ENCODE measurements at regions not wholly inside any gene's neighbourhood (a gene's known extent, or its start where the extent isn't known, plus 50 kb on each side); places are given as distances from the start of the nearest gene placed in this dataset.
"Not testable (repeated sequence)": the region's sequence is repeated elsewhere in the genome, so short reads cannot be mapped to it uniquely, and the experiment has no call there.

- H3K4me3 ChIP-seq (ENCODE audit: low read depth, low read length) = no peak overlapping the region
- H2AFZ ChIP-seq (ENCODE audit: low read length, unreplicated experiment) = no peak overlapping the region
- H3K4me1 ChIP-seq (ENCODE audit: control insufficient read depth, insufficient read depth, low read length, unreplicated experiment) = peaks cover 6% of the 10 kb centered on the region
- no peaks in the 10 kb centered on the region for H3K27me3 ChIP-seq (ENCODE audit: insufficient read depth, low read length)
- no peaks in the 10 kb centered on the region for H3K79me2 ChIP-seq (ENCODE audit: control insufficient read depth, insufficient read depth, low read length, unreplicated experiment)
- no peak overlapping the region for H3K27ac ChIP-seq (ENCODE audit: low read depth, low read length)
- H3K36me3 ChIP-seq (ENCODE audit: insufficient read depth, low read length) = no peaks in the 10 kb centered on the region
These were observed 277.0 kb upstream of the ZEB2 start for GRCh38 chr2:144796936-144797335.

- Histone ChIP-seq H3K79me2 (ENCODE audit: control insufficient read depth, insufficient read depth, low read length, unreplicated experiment) (no peaks in the 10 kb centered on the region), H3K27me3 (ENCODE audit: insufficient read depth, low read length) (no peaks in the 10 kb centered on the region), H3K36me3 (ENCODE audit: insufficient read depth, low read length) (no peaks in the 10 kb centered on the region), H3K4me1 (ENCODE audit: control insufficient read depth, insufficient read depth, low read length, unreplicated experiment) (no peaks in the 10 kb centered on the region), H3K27ac (ENCODE audit: low read depth, low read length) (no peak overlapping the region), H3K4me3 (ENCODE audit: low read depth, low read length) (no peak overlapping the region), H2AFZ (ENCODE audit: low read length, unreplicated experiment) (no peak overlapping the region)
These were observed 276.2 kb upstream of the ZEB2 start for GRCh38 chr2:144796164-144796563.

DNA sequence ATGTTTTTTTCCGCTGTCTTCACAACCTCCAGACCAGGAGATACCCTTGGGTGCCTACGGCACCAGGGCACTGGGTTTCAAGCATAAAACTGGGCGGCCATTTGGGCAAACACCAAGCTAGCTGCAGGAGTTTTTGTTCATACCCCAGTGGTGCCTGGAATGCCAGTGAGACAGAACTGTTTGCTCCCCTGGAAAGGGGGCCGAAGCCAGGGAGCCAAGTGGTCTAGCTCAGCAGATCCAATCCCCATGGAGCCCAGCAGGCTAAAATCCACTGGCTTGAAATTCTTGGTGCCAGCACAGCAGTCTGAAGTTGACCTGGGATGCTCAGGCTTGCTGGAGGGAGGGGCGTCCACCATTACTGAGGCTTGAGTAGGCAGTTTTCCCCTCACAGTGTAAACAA lies 265.3 kb upstream of the ZEB2 start:
- H3K27ac ChIP-seq (ENCODE audit: low read depth, low read length) = no peak overlapping the region
- no peaks in the 10 kb centered on the region for H3K36me3 ChIP-seq (ENCODE audit: insufficient read depth, low read length)
- no peaks in the 10 kb centered on the region for H3K79me2 ChIP-seq (ENCODE audit: control insufficient read depth, insufficient read depth, low read length, unreplicated experiment)
- no peak overlapping the region for H3K4me3 ChIP-seq (ENCODE audit: low read depth, low read length)
- H3K27me3 ChIP-seq (ENCODE audit: insufficient read depth, low read length) = no peaks in the 10 kb centered on the region
- H3K4me1 ChIP-seq (ENCODE audit: control insufficient read depth, insufficient read depth, low read length, unreplicated experiment) = no peaks in the 10 kb centered on the region
- H2AFZ ChIP-seq (ENCODE audit: low read length, unreplicated experiment) = no peak overlapping the region

GRCh38 chr2:144780983-144781382 lies 261.1 kb upstream of the ZEB2 start:
- no peaks in the 10 kb centered on the region for H3K4me1 ChIP-seq (ENCODE audit: control insufficient read depth, insufficient read depth, low read length, unreplicated experiment)
- H3K27ac ChIP-seq (ENCODE audit: low read depth, low read length) = no peak overlapping the region
- no peak overlapping the region for H2AFZ ChIP-seq (ENCODE audit: low read length, unreplicated experiment)
- H3K27me3 ChIP-seq (ENCODE audit: insufficient read depth, low read length) = no peaks in the 10 kb centered on the region
- H3K36me3 ChIP-seq (ENCODE audit: insufficient read depth, low read length) = no peaks in the 10 kb centered on the region
- H3K4me3 ChIP-seq (ENCODE audit: low read depth, low read length) = no peak overlapping the region
- H3K79me2 ChIP-seq (ENCODE audit: control insufficient read depth, insufficient read depth, low read length, unreplicated experiment) = no peaks in the 10 kb centered on the region

GRCh38 chr2:144776766-144777165 lies 256.8 kb upstream of the ZEB2 start:
- no peak overlapping the region for H3K4me3 ChIP-seq (ENCODE audit: low read depth, low read length)
- H3K27me3 ChIP-seq (ENCODE audit: insufficient read depth, low read length) = no peaks in the 10 kb centered on the region
- H3K79me2 ChIP-seq (ENCODE audit: control insufficient read depth, insufficient read depth, low read length, unreplicated experiment) = no peaks in the 10 kb centered on the region
- H3K4me1 ChIP-seq (ENCODE audit: control insufficient read depth, insufficient read depth, low read length, unreplicated experiment) = no peaks in the 10 kb centered on the region
- H3K36me3 ChIP-seq (ENCODE audit: insufficient read depth, low read length) = no peaks in the 10 kb centered on the region
- no peak overlapping the region for H3K27ac ChIP-seq (ENCODE audit: low read depth, low read length)
- no peak overlapping the region for H2AFZ ChIP-seq (ENCODE audit: low read length, unreplicated experiment)

DNA sequence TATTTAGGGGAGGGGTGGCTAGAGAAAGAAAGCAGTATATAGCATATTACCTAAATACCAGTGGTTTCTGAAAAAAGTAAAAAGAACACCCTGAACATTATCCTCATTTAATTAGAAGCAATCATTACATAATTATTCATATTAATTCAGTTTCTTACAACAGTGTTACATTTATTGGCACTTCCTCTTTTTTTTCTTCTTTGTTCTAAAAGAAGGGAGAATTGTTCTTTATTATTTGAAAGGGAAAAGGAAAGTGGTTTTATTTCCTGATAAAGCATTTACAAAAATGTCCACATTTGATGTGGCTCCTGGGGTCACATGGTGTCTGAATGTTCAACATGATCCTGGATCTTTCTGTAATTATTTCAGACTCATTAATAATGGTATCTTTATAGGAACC lies 254.9 kb upstream of the ZEB2 start:
- H2AFZ ChIP-seq (ENCODE audit: low read length, unreplicated experiment) = no peak overlapping the region
- no peaks in the 10 kb centered on the region for H3K27me3 ChIP-seq (ENCODE audit: insufficient read depth, low read length)
- H3K79me2 ChIP-seq (ENCODE audit: control insufficient read depth, insufficient read depth, low read length, unreplicated experiment) = no peaks in the 10 kb centered on the region
- H3K36me3 ChIP-seq (ENCODE audit: insufficient read depth, low read length) = no peaks in the 10 kb centered on the region
- H3K4me3 ChIP-seq (ENCODE audit: low read depth, low read length) = no peak overlapping the region
- H3K4me1 ChIP-seq (ENCODE audit: control insufficient read depth, insufficient read depth, low read length, unreplicated experiment) = no peaks in the 10 kb centered on the region
- H3K27ac ChIP-seq (ENCODE audit: low read depth, low read length) = no peak overlapping the region

DNA sequence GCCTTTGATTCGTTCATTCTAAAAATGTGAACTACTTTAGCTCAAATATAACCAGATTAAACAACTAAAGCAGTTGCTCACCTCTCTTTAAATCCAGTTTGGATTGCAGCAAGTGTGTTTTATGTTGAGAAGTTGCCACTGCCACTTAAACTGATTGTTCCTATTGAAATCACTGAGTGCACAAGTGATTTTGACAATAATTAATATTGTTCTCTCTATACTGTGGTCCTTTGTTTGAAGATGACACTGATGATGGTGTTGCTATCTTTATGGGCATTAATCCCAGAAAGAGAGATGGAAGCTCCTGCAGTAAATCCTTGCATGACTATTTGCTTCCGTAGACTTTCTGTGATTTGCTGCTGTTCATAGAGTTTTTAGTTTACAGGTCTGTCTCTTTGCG lies 251.4 kb upstream of the ZEB2 start:
- Histone ChIP-seq H3K79me2 (ENCODE audit: control insufficient read depth, insufficient read depth, low read length, unreplicated experiment) (no peaks in the 10 kb centered on the region), H2AFZ (ENCODE audit: low read length, unreplicated experiment) (no peak overlapping the region), H3K36me3 (ENCODE audit: insufficient read depth, low read length) (no peaks in the 10 kb centered on the region), H3K4me3 (ENCODE audit: low read depth, low read length) (no peak overlapping the region), H3K27me3 (ENCODE audit: insufficient read depth, low read length) (no peaks in the 10 kb centered on the region), H3K27ac (ENCODE audit: low read depth, low read length) (no peak overlapping the region), H3K4me1 (ENCODE audit: control insufficient read depth, insufficient read depth, low read length, unreplicated experiment) (no peaks in the 10 kb centered on the region)

GRCh38 chr2:144770616-144771230 lies 250.8 kb upstream of the ZEB2 start:
- no peak overlapping the region for H2AFZ ChIP-seq (ENCODE audit: low read length, unreplicated experiment)

GRCh38 chr2:144760939-144761338 lies 241.0 kb upstream of the ZEB2 start:
- not testable (repeated sequence) for H3K79me2 ChIP-seq (ENCODE audit: control insufficient read depth, insufficient read depth, low read length, unreplicated experiment); H3K4me1 ChIP-seq (ENCODE audit: control insufficient read depth, insufficient read depth, low read length, unreplicated experiment); H3K36me3 ChIP-seq (ENCODE audit: insufficient read depth, low read length); H3K27ac ChIP-seq (ENCODE audit: low read depth, low read length); H3K27me3 ChIP-seq (ENCODE audit: insufficient read depth, low read length); H2AFZ ChIP-seq (ENCODE audit: low read length, unreplicated experiment); H3K4me3 ChIP-seq (ENCODE audit: low read depth, low read length)

More at GRCh38 chr2:144770616-144771230, 250.8 kb upstream of the ZEB2 start:
- H3K79me2 ChIP-seq (ENCODE audit: control insufficient read depth, insufficient read depth, low read length, unreplicated experiment) = no peaks in the 10 kb centered on the region
- no peaks in the 10 kb centered on the region for H3K27me3 ChIP-seq (ENCODE audit: insufficient read depth, low read length)
- no peaks in the 10 kb centered on the region for H3K36me3 ChIP-seq (ENCODE audit: insufficient read depth, low read length)
- H3K4me1 ChIP-seq (ENCODE audit: control insufficient read depth, insufficient read depth, low read length, unreplicated experiment) = no peaks in the 10 kb centered on the region
- no peak overlapping the region for H3K27ac ChIP-seq (ENCODE audit: low read depth, low read length)
- no peak overlapping the region for H3K4me3 ChIP-seq (ENCODE audit: low read depth, low read length)

GRCh38 chr2:144759746-144760145 lies 239.8 kb upstream of the ZEB2 start:
- no peaks in the 10 kb centered on the region for H3K79me2 ChIP-seq (ENCODE audit: control insufficient read depth, insufficient read depth, low read length, unreplicated experiment)
- H3K27ac ChIP-seq (ENCODE audit: low read depth, low read length) = no peak overlapping the region
- H2AFZ ChIP-seq (ENCODE audit: low read length, unreplicated experiment) = no peak overlapping the region
- no peak overlapping the region for H3K4me3 ChIP-seq (ENCODE audit: low read depth, low read length)
- no peaks in the 10 kb centered on the region for H3K27me3 ChIP-seq (ENCODE audit: insufficient read depth, low read length)
- H3K4me1 ChIP-seq (ENCODE audit: control insufficient read depth, insufficient read depth, low read length, unreplicated experiment) = no peaks in the 10 kb centered on the region
- no peaks in the 10 kb centered on the region for H3K36me3 ChIP-seq (ENCODE audit: insufficient read depth, low read length)

DNA sequence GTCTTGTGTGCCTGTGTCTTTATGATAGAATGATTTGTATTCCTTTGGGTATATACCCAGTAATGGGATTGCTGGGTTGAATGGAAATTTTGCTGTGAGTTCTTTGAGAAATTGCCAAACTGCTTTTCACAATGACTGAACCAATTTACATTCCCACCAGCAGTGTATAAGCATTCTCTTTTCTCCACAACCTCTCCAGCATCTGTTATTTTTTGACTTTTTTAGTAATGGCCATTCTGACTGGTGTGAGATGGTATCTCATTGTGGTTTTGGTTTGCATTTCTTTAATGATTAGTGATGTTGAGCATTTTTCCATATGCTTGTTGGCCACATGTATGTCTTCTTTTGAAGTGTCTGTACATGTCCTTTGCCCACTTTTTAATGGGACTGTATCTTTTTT lies 238.3 kb upstream of the ZEB2 start:
- not testable (repeated sequence) for H3K4me1 ChIP-seq (ENCODE audit: control insufficient read depth, insufficient read depth, low read length, unreplicated experiment); H3K27me3 ChIP-seq (ENCODE audit: insufficient read depth, low read length); H3K27ac ChIP-seq (ENCODE audit: low read depth, low read length); H2AFZ ChIP-seq (ENCODE audit: low read length, unreplicated experiment); H3K36me3 ChIP-seq (ENCODE audit: insufficient read depth, low read length); H3K4me3 ChIP-seq (ENCODE audit: low read depth, low read length); H3K79me2 ChIP-seq (ENCODE audit: control insufficient read depth, insufficient read depth, low read length, unreplicated experiment)
